Uterus (tissue), 2 donors: ENCODE measurements at regions not wholly inside any gene's neighbourhood (a gene's known extent, or its start where the extent isn't known, plus 50 kb on each side); places are given as distances from the start of the nearest gene placed in this dataset.

ENCODE experiments used
- POLR2A ChIP-seq, 2 donors: fragments of 450-650 bp; IDR thresholded peaks; one replicate each; pipeline ENCODE4 v1.6.1; 2016; ENCODE audit warnings: antibody characterized with exemption in 2 of 2, mild to moderate bottlenecking in 1 of 2, moderate library complexity in 1 of 2
- TF ChIP-seq, protein P1 (sequence below), 4 experiments: fragments of 200-600 bp in 2 of 4; fragments of 450-650 bp in 2 of 4; sonication (generic) in 2 of 4; IDR thresholded peaks; one replicate each; pipeline ENCODE4 v1.5.1; 2016 to 2019; ENCODE audit warnings: antibody characterized with exemption in 4 of 4, mild to moderate bottlenecking in 2 of 4, moderate library complexity in 1 of 4

DNA sequence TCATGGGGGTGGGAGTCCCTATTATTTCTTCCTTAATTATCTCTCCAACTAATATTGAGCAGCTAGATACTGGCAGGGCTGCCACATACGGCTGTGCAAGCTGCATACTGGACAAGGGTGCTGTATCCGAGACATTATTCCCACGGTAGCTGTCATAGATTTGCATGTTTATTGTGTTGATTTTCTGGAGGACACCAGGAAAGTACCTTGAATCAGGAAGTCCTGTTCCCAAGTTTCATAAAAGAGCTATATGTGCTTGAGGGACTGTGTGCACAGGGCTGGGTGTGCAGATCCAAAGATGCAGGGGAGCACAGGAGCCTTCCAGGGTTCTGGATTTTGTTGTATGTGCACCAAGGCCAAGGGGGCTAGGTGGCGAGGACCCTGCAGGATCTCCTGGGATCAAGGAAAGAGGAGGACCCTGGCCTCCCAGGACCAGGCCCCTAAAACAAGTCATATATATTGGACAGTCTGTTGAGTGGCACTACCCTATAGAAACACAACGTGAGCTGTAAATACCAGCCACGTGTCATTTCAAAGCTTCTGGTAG lies 119.2 kb upstream of the ALDH1A3 start:
- TF ChIP-seq, protein P1, sequence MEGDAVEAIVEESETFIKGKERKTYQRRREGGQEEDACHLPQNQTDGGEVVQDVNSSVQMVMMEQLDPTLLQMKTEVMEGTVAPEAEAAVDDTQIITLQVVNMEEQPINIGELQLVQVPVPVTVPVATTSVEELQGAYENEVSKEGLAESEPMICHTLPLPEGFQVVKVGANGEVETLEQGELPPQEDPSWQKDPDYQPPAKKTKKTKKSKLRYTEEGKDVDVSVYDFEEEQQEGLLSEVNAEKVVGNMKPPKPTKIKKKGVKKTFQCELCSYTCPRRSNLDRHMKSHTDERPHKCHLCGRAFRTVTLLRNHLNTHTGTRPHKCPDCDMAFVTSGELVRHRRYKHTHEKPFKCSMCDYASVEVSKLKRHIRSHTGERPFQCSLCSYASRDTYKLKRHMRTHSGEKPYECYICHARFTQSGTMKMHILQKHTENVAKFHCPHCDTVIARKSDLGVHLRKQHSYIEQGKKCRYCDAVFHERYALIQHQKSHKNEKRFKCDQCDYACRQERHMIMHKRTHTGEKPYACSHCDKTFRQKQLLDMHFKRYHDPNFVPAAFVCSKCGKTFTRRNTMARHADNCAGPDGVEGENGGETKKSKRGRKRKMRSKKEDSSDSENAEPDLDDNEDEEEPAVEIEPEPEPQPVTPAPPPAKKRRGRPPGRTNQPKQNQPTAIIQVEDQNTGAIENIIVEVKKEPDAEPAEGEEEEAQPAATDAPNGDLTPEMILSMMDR (IDR thresholded peaks at IDR 0.05), result no peak
- TF ChIP-seq POLR2A (IDR thresholded peaks at IDR 0.05), result no peak
